ENCODE measurements at regions not wholly inside any gene's neighbourhood (a gene's known extent, or its start where the extent isn't known, plus 50 kb on each side); places are given as distances from the start of the nearest gene placed in this dataset.

- no peak overlapping the region for H3K27ac ChIP-seq (ENCODE audit: low read length)
- no peaks in the 10 kb centered on the region for H3K36me3 ChIP-seq (ENCODE audit: control insufficient read depth, insufficient read depth, low read length)
- H3K27me3 ChIP-seq (ENCODE audit: control insufficient read depth, insufficient read depth, low read length): no peaks in the 10 kb centered on the region
- DNase-seq: no peak
- H3K4me1 ChIP-seq (ENCODE audit: control insufficient read depth, insufficient read depth, low read length): no peaks in the 10 kb centered on the region
- H3K4me3 ChIP-seq (ENCODE audit: low read length): no peak overlapping the region
- 70% methylated on average over 2 of the region's 4 CpGs for WGBS (ENCODE audit: insufficient coverage, low lambda C conversion rate)
- H3K9me3 ChIP-seq (ENCODE audit: control insufficient read depth, low read depth, low read length): no peaks in the 10 kb centered on the region
Observed at GRCh38 chr3:162366166-162366766, 869.7 kb downstream of the OTOL1 start.

GRCh38 chr3:162367429-162368260 lies 871.0 kb downstream of the OTOL1 start:
- no peaks in the 10 kb centered on the region for H3K27me3 ChIP-seq (ENCODE audit: control insufficient read depth, insufficient read depth, low read length)
- H3K4me1 ChIP-seq (ENCODE audit: control insufficient read depth, insufficient read depth, low read length): no peaks in the 10 kb centered on the region
- no peak for DNase-seq
- H3K4me3 ChIP-seq (ENCODE audit: low read length): no peak overlapping the region
- WGBS (ENCODE audit: insufficient coverage, low lambda C conversion rate): no CpG with 5 or more reads among the region's 3 CpGs
- H3K36me3 ChIP-seq (ENCODE audit: control insufficient read depth, insufficient read depth, low read length): no peaks in the 10 kb centered on the region
- H3K27ac ChIP-seq (ENCODE audit: low read length): no peak overlapping the region
- no peaks in the 10 kb centered on the region for H3K9me3 ChIP-seq (ENCODE audit: control insufficient read depth, low read depth, low read length)

GRCh38 chr3:162368417-162368816 lies 871.8 kb downstream of the OTOL1 start:
- DNase-seq: no peak
- no CpG with 5 or more reads among the region's 4 CpGs for WGBS (ENCODE audit: insufficient coverage, low lambda C conversion rate)
- Histone ChIP-seq H3K4me1 (ENCODE audit: control insufficient read depth, insufficient read depth, low read length) (no peaks in the 10 kb centered on the region), H3K27me3 (ENCODE audit: control insufficient read depth, insufficient read depth, low read length) (no peaks in the 10 kb centered on the region), H3K36me3 (ENCODE audit: control insufficient read depth, insufficient read depth, low read length) (no peaks in the 10 kb centered on the region), H3K27ac (ENCODE audit: low read length) (no peak overlapping the region), H3K4me3 (ENCODE audit: low read length) (no peak overlapping the region), H3K9me3 (ENCODE audit: control insufficient read depth, low read depth, low read length) (no peaks in the 10 kb centered on the region)

GRCh38 chr3:162369306-162369705 lies 872.7 kb downstream of the OTOL1 start:
- Histone ChIP-seq H3K27ac (ENCODE audit: low read length) (no peak overlapping the region), H3K4me3 (ENCODE audit: low read length) (no peak overlapping the region), H3K4me1 (ENCODE audit: control insufficient read depth, insufficient read depth, low read length) (no peaks in the 10 kb centered on the region), H3K9me3 (ENCODE audit: control insufficient read depth, low read depth, low read length) (no peaks in the 10 kb centered on the region), H3K27me3 (ENCODE audit: control insufficient read depth, insufficient read depth, low read length) (no peaks in the 10 kb centered on the region), H3K36me3 (ENCODE audit: control insufficient read depth, insufficient read depth, low read length) (no peaks in the 10 kb centered on the region)
- DNase-seq: no peak
- WGBS (ENCODE audit: insufficient coverage, low lambda C conversion rate): no CpG with 5 or more reads among the region's 1 CpG

GRCh38 chr3:162370141-162370540 lies 873.5 kb downstream of the OTOL1 start:
- Histone ChIP-seq H3K4me1 (ENCODE audit: control insufficient read depth, insufficient read depth, low read length) (no peaks in the 10 kb centered on the region), H3K4me3 (ENCODE audit: low read length) (no peak overlapping the region), H3K36me3 (ENCODE audit: control insufficient read depth, insufficient read depth, low read length) (no peaks in the 10 kb centered on the region), H3K27me3 (ENCODE audit: control insufficient read depth, insufficient read depth, low read length) (no peaks in the 10 kb centered on the region), H3K9me3 (ENCODE audit: control insufficient read depth, low read depth, low read length) (no peaks in the 10 kb centered on the region), H3K27ac (ENCODE audit: low read length) (no peak overlapping the region)
- WGBS (ENCODE audit: insufficient coverage, low lambda C conversion rate): 100% methylated on average over 1 of the region's 1 CpG
- no peak for DNase-seq

GRCh38 chr3:162376761-162377160 lies 880.2 kb downstream of the OTOL1 start:
- Histone ChIP-seq H3K36me3 (ENCODE audit: control insufficient read depth, insufficient read depth, low read length) (no peaks in the 10 kb centered on the region), H3K4me1 (ENCODE audit: control insufficient read depth, insufficient read depth, low read length) (no peaks in the 10 kb centered on the region), H3K4me3 (ENCODE audit: low read length) (no peak overlapping the region), H3K27me3 (ENCODE audit: control insufficient read depth, insufficient read depth, low read length) (no peaks in the 10 kb centered on the region), H3K9me3 (ENCODE audit: control insufficient read depth, low read depth, low read length) (no peaks in the 10 kb centered on the region), H3K27ac (ENCODE audit: low read length) (no peak overlapping the region)
- 63% methylated on average over 1 of the region's 1 CpG for WGBS (ENCODE audit: insufficient coverage, low lambda C conversion rate)
- no peak for DNase-seq

GRCh38 chr3:162377608-162378007 lies 881.0 kb downstream of the OTOL1 start:
- no peak for DNase-seq
- Histone ChIP-seq H3K4me3 (ENCODE audit: low read length) (no peak overlapping the region), H3K4me1 (ENCODE audit: control insufficient read depth, insufficient read depth, low read length) (no peaks in the 10 kb centered on the region), H3K27ac (ENCODE audit: low read length) (no peak overlapping the region), H3K9me3 (ENCODE audit: control insufficient read depth, low read depth, low read length) (no peaks in the 10 kb centered on the region), H3K27me3 (ENCODE audit: control insufficient read depth, insufficient read depth, low read length) (no peaks in the 10 kb centered on the region), H3K36me3 (ENCODE audit: control insufficient read depth, insufficient read depth, low read length) (no peaks in the 10 kb centered on the region)
- WGBS (ENCODE audit: insufficient coverage, low lambda C conversion rate): 100% methylated on average over 2 of the region's 5 CpGs

- H3K4me3 ChIP-seq (ENCODE audit: low read length): no peak overlapping the region
- H3K9me3 ChIP-seq (ENCODE audit: control insufficient read depth, low read depth, low read length): no peaks in the 10 kb centered on the region
- no peak for DNase-seq
- no peaks in the 10 kb centered on the region for H3K4me1 ChIP-seq (ENCODE audit: control insufficient read depth, insufficient read depth, low read length)
- no peaks in the 10 kb centered on the region for H3K27me3 ChIP-seq (ENCODE audit: control insufficient read depth, insufficient read depth, low read length)
- H3K27ac ChIP-seq (ENCODE audit: low read length): no peak overlapping the region
- H3K36me3 ChIP-seq (ENCODE audit: control insufficient read depth, insufficient read depth, low read length): no peaks in the 10 kb centered on the region
- WGBS (ENCODE audit: insufficient coverage, low lambda C conversion rate): 86% methylated on average over 1 of the region's 1 CpG
Observed at GRCh38 chr3:162385387-162385786, 888.8 kb downstream of the OTOL1 start.

- Histone ChIP-seq H3K27me3 (ENCODE audit: control insufficient read depth, insufficient read depth, low read length) (no peaks in the 10 kb centered on the region), H3K4me3 (ENCODE audit: low read length) (no peak overlapping the region), H3K9me3 (ENCODE audit: control insufficient read depth, low read depth, low read length) (no peaks in the 10 kb centered on the region), H3K36me3 (ENCODE audit: control insufficient read depth, insufficient read depth, low read length) (no peaks in the 10 kb centered on the region), H3K4me1 (ENCODE audit: control insufficient read depth, insufficient read depth, low read length) (no peaks in the 10 kb centered on the region), H3K27ac (ENCODE audit: low read length) (no peak overlapping the region)
- WGBS (ENCODE audit: insufficient coverage, low lambda C conversion rate): 100% methylated on average over 1 of the region's 3 CpGs
- DNase-seq: no peak
Observed at GRCh38 chr3:162390891-162391290, 894.3 kb downstream of the OTOL1 start.

- no peaks in the 10 kb centered on the region for H3K4me1 ChIP-seq (ENCODE audit: control insufficient read depth, insufficient read depth, low read length)
- DNase-seq: no peak
- WGBS (ENCODE audit: insufficient coverage, low lambda C conversion rate): 80% methylated on average over 1 of the region's 2 CpGs
- H3K4me3 ChIP-seq (ENCODE audit: low read length): no peak overlapping the region
- no peaks in the 10 kb centered on the region for H3K27me3 ChIP-seq (ENCODE audit: control insufficient read depth, insufficient read depth, low read length)
- H3K9me3 ChIP-seq (ENCODE audit: control insufficient read depth, low read depth, low read length): no peaks in the 10 kb centered on the region
- no peaks in the 10 kb centered on the region for H3K36me3 ChIP-seq (ENCODE audit: control insufficient read depth, insufficient read depth, low read length)
- H3K27ac ChIP-seq (ENCODE audit: low read length): no peak overlapping the region
Observed at GRCh38 chr3:162391301-162391700, 894.7 kb downstream of the OTOL1 start.

GRCh38 chr3:162395496-162395895 lies 898.9 kb downstream of the OTOL1 start:
- Histone ChIP-seq H3K27ac (ENCODE audit: low read length) (no peak overlapping the region), H3K36me3 (ENCODE audit: control insufficient read depth, insufficient read depth, low read length) (no peaks in the 10 kb centered on the region), H3K4me3 (ENCODE audit: low read length) (no peak overlapping the region), H3K4me1 (ENCODE audit: control insufficient read depth, insufficient read depth, low read length) (no peaks in the 10 kb centered on the region), H3K9me3 (ENCODE audit: control insufficient read depth, low read depth, low read length) (no peaks in the 10 kb centered on the region), H3K27me3 (ENCODE audit: control insufficient read depth, insufficient read depth, low read length) (no peaks in the 10 kb centered on the region)
- 75% methylated on average over 2 of the region's 3 CpGs for WGBS (ENCODE audit: insufficient coverage, low lambda C conversion rate)
- DNase-seq: no peak
